GM06990 (cell line): ENCODE measurements at regions not wholly inside any gene's neighbourhood (a gene's known extent, or its start where the extent isn't known, plus 50 kb on each side); places are given as distances from the start of the nearest gene placed in this dataset.

Experiments used
- DNase-seq: peaks from one replicate; pipeline ENCODE4 v3.0.0-alpha.2; 2011; ENCODE audit not compliant: insufficient read length; ENCODE audit errors: extremely low read depth
- H3K27me3 ChIP-seq: replicated peaks from 2 replicates; pipeline ENCODE4 v1.6.0; 2011; ENCODE audit warnings: low read length; ENCODE audit not compliant: control insufficient read depth, insufficient read depth
- H3K36me3 ChIP-seq: 2 replicates; pipeline ENCODE4 v1.5.1; 2011; ENCODE audit warnings: low read length; ENCODE audit not compliant: control insufficient read depth, insufficient read depth
- H3K4me3 ChIP-seq: replicated peaks from 2 replicates; pipeline ENCODE4 v1.5.1; 2011; ENCODE audit warnings: low read depth, mild to moderate bottlenecking, control low read depth, low read length
- CTCF ChIP-seq: IDR thresholded peaks from 2 replicates; pipeline ENCODE4 v1.5.1; 2011; ENCODE audit warnings: low read length, control low read depth, mild to moderate bottlenecking, inconsistent platforms; ENCODE audit not compliant: insufficient read depth, poor library complexity, severe bottlenecking

GRCh38 chr16:49003992-49004391 is 277.6 kb downstream of the CBLN1 start:
- H3K36me3 ChIP-seq, result no peaks in the 10 kb centered on the region
- H3K4me3 ChIP-seq, result no peak overlapping the region
- H3K27me3 ChIP-seq, result no peaks in the 10 kb centered on the region
- no peak for TF ChIP-seq CTCF
- no peak for DNase-seq

GRCh38 chr16:49003022-49003421 is 278.6 kb downstream of the CBLN1 start:
- no peak for TF ChIP-seq CTCF
- no peak for DNase-seq
- H3K27me3 ChIP-seq, result no peaks in the 10 kb centered on the region
- H3K4me3 ChIP-seq, result no peak overlapping the region
- no peaks in the 10 kb centered on the region for H3K36me3 ChIP-seq

- no peaks in the 10 kb centered on the region for H3K36me3 ChIP-seq
- DNase-seq, result no peak
- TF ChIP-seq CTCF, result peak; percentile 74
- no peak overlapping the region for H3K4me3 ChIP-seq
- no peaks in the 10 kb centered on the region for H3K27me3 ChIP-seq
Measured at GRCh38 chr16:49000594-49000993, 281.0 kb downstream of the CBLN1 start.

- H3K4me3 ChIP-seq, result no peak overlapping the region
- no peak for TF ChIP-seq CTCF
- DNase-seq, result no peak
- no peaks in the 10 kb centered on the region for H3K27me3 ChIP-seq
- no peaks in the 10 kb centered on the region for H3K36me3 ChIP-seq
Measured at GRCh38 chr16:48999508-48999907, 282.1 kb downstream of the CBLN1 start.

GRCh38 chr16:48999044-48999443 is 282.6 kb downstream of the CBLN1 start:
- H3K36me3 ChIP-seq, result no peaks in the 10 kb centered on the region
- TF ChIP-seq CTCF, result no peak

GRCh38 chr16:48997946-48998345 is 283.7 kb downstream of the CBLN1 start:
- no peak for TF ChIP-seq CTCF
- no peaks in the 10 kb centered on the region for H3K27me3 ChIP-seq
- no peak for DNase-seq
- H3K4me3 ChIP-seq, result no peak overlapping the region
- H3K36me3 ChIP-seq, result no peaks in the 10 kb centered on the region

More at GRCh38 chr16:48999044-48999443, 282.6 kb downstream of the CBLN1 start:
- H3K27me3 ChIP-seq, result no peaks in the 10 kb centered on the region
- DNase-seq, result no peak
- no peak overlapping the region for H3K4me3 ChIP-seq
